ENCODE measurements at regions not wholly inside any gene's neighbourhood (a gene's known extent, or its start where the extent isn't known, plus 50 kb on each side); places are given as distances from the start of the nearest gene placed in this dataset.

GRCh38 chr6:94377835-94378234 lies 958.5 kb upstream of the EPHA7 start:
- TF ChIP-seq CTCF (IDR thresholded peaks at IDR 0.05 in 4 of 5, conservative IDR thresholded peaks at IDR 0.05 in 1 of 5) (no peak), POLR2A (IDR thresholded peaks at IDR 0.05) (no peak)

Measured in gastrocnemius medialis (tissue), 4 donors.